Endothelial cell of umbilical vein (primary cell): ENCODE measurements at regions not wholly inside any gene's neighbourhood (a gene's known extent, or its start where the extent isn't known, plus 50 kb on each side); places are given as distances from the start of the nearest gene placed in this dataset.

Source experiments
- EZH2 ChIP-seq: IDR thresholded peaks from 2 replicates; pipeline ENCODE4 v1.6.1; 2012; ENCODE audit warnings: borderline replicate concordance, low read depth, mild to moderate bottlenecking, moderate library complexity, low read length, inconsistent platforms; ENCODE audit not compliant: severe bottlenecking
- MYC ChIP-seq: IDR thresholded peaks from one replicate; pipeline ENCODE4 v1.6.1; 2011; ENCODE audit warnings: mild to moderate bottlenecking, low read depth, low read length
- POLR2A ChIP-seq: IDR thresholded peaks from 2 replicates; pipeline ENCODE4 v1.6.1; 2012; ENCODE audit warnings: low read depth, mild to moderate bottlenecking, control low read depth, low read length
- POLR2AphosphoS5 ChIP-seq: IDR thresholded peaks from 2 replicates; pipeline ENCODE4 v1.6.1; 2012; ENCODE audit warnings: low read depth, mild to moderate bottlenecking, control low read depth, low read length, moderate library complexity; ENCODE audit not compliant: insufficient read depth
- TF ChIP-seq, protein P1 (sequence below), 2 donors: IDR thresholded peaks; 1 replicate in 1 of 2; 2 replicates in 1 of 2; pipeline ENCODE4 v1.5.1; 2011; ENCODE audit warnings: low read length in 2 of 2, mild to moderate bottlenecking in 2 of 2, moderate library complexity in 2 of 2, control low read depth in 1 of 2, inconsistent platforms in 1 of 2, low read depth in 1 of 2; ENCODE audit not compliant: insufficient read depth in 1 of 2; ENCODE audit errors: extremely low read depth in 1 of 2
- TF ChIP-seq, protein P2 (sequence below): IDR thresholded peaks from 2 replicates; pipeline ENCODE4 v1.6.1; 2011; ENCODE audit not compliant: insufficient read depth, insufficient read length

DNA sequence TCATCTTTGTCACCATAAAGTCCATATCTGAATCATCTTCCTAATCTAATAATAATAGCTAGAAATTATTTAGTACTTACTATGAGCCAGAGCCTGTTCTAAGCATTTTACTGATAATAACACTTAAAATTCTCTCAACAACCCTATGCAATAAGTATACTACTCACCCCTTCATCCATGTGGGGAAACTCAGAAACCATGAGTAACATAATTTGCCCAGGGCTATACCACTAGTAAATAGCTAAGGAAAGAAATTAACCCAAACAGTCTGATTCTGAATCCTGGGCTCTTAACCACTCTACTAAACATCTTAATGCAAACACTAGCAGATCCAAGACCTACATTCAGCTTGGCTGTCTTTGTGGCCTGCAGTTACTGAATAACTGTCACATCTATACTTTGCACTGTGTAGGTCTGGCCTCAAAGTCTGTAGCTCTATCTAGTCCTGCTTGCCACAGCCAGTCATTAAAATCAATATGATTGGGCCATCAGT lies 394.8 kb upstream of the ESRRG start:
- TF ChIP-seq EZH2 = no peak
- TF ChIP-seq, protein P1, sequence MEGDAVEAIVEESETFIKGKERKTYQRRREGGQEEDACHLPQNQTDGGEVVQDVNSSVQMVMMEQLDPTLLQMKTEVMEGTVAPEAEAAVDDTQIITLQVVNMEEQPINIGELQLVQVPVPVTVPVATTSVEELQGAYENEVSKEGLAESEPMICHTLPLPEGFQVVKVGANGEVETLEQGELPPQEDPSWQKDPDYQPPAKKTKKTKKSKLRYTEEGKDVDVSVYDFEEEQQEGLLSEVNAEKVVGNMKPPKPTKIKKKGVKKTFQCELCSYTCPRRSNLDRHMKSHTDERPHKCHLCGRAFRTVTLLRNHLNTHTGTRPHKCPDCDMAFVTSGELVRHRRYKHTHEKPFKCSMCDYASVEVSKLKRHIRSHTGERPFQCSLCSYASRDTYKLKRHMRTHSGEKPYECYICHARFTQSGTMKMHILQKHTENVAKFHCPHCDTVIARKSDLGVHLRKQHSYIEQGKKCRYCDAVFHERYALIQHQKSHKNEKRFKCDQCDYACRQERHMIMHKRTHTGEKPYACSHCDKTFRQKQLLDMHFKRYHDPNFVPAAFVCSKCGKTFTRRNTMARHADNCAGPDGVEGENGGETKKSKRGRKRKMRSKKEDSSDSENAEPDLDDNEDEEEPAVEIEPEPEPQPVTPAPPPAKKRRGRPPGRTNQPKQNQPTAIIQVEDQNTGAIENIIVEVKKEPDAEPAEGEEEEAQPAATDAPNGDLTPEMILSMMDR (IDR thresholded peaks at IDR 0.05; ENCODE audit: extremely low read depth in 1 of 2, insufficient read depth in 1 of 2, low read depth in 1 of 2, low read length in 2 of 2) = no peak
- no peak for TF ChIP-seq POLR2A
- no peak for TF ChIP-seq POLR2AphosphoS5
- TF ChIP-seq MYC = no peak
- TF ChIP-seq, protein P2, sequence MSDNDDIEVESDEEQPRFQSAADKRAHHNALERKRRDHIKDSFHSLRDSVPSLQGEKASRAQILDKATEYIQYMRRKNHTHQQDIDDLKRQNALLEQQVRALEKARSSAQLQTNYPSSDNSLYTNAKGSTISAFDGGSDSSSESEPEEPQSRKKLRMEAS = no peak
